SU-DHL-6 (cell line): ENCODE measurements at regions not wholly inside any gene's neighbourhood (a gene's known extent, or its start where the extent isn't known, plus 50 kb on each side); places are given as distances from the start of the nearest gene placed in this dataset.

Experiments
- H2AFZ ChIP-seq: fragments of 200-600 bp; sonication (generic); 2 replicates; pipeline ENCODE4 v1.6.1; 2014; ENCODE audit warnings: low read depth, mild to moderate bottlenecking, moderate library complexity, mixed read lengths, antibody characterized with exemption, low read length; ENCODE audit not compliant: severe bottlenecking
- H3F3A ChIP-seq: fragments of 200-600 bp; shearing (Covaris generic); 2 replicates; pipeline ENCODE4 v1.6.0; 2016; ENCODE audit warnings: antibody characterized with exemption, mild to moderate bottlenecking; ENCODE audit not compliant: insufficient read depth
- H3K27ac ChIP-seq: fragments of 200-600 bp; sonication (generic); 2 replicates; pipeline ENCODE4 v1.5.1; 2016; ENCODE audit warnings: low read depth, mild to moderate bottlenecking, low read length, moderate library complexity, mixed read lengths
- H3K27me3 ChIP-seq: fragments of 200-600 bp; sonication (generic), shearing (Covaris generic); 2 replicates; pipeline ENCODE4 v1.6.0; 2014; ENCODE audit warnings: mild to moderate bottlenecking, low read length
- H3K36me3 ChIP-seq: fragments of 200-600 bp; sonication (generic); 2 replicates; pipeline ENCODE4 v1.6.1; 2014; ENCODE audit warnings: mild to moderate bottlenecking, low read length, mixed read lengths
- H3K4me2 ChIP-seq: fragments of 300-600, 200-600 bp; shearing (Covaris generic), sonication (generic); 2 replicates; pipeline ENCODE4 v1.6.0; 2014; ENCODE audit warnings: low read length, low read depth, mild to moderate bottlenecking; ENCODE audit not compliant: poor library complexity, severe bottlenecking
- H3K4me3 ChIP-seq: fragments of 200-600 bp; sonication (generic); 2 replicates; pipeline ENCODE4 v1.5.1; 2014; ENCODE audit warnings: antibody characterized with exemption, low read length, mild to moderate bottlenecking, mixed read lengths; ENCODE audit not compliant: insufficient read depth, poor library complexity, severe bottlenecking
- H3K79me2 ChIP-seq: fragments of 200-600 bp; sonication (generic); 2 replicates; pipeline ENCODE4 v1.6.1; 2014; ENCODE audit warnings: mild to moderate bottlenecking, low read length, moderate library complexity; ENCODE audit not compliant: insufficient read depth
- H3K9ac ChIP-seq: fragments of 200-600 bp; sonication (generic); 2 replicates; pipeline ENCODE4 v1.7.0; 2014; ENCODE audit warnings: mild to moderate bottlenecking, low read length
- H3K9me2 ChIP-seq: fragments of 200-600 bp; sonication (generic); replicated peaks from 2 replicates; pipeline ENCODE4 v1.6.1; 2014; ENCODE audit warnings: low read length; ENCODE audit not compliant: insufficient read depth
- H3K9me3 ChIP-seq: fragments of 200-600 bp; sonication (generic); 2 replicates; pipeline ENCODE4 v1.6.1; 2014; ENCODE audit warnings: low read length, mixed read lengths; ENCODE audit not compliant: insufficient read depth
- H4K20me1 ChIP-seq: fragments of 200-600 bp; sonication (generic); 2 replicates; pipeline ENCODE4 v1.6.1; 2014; ENCODE audit warnings: low read depth, mild to moderate bottlenecking, antibody characterized with exemption, low read length, moderate library complexity, mixed read lengths
- CTCF ChIP-seq: fragments of 200-600 bp; sonication (generic); IDR thresholded peaks from one replicate; pipeline ENCODE4 v1.5.1; 2017; ENCODE audit warnings: antibody characterized with exemption, mild to moderate bottlenecking, low read length, moderate library complexity; ENCODE audit not compliant: insufficient read depth, poor library complexity, severe bottlenecking
- EZH2phosphoT487 ChIP-seq: fragments of 200-600 bp; sonication (generic), shearing (Covaris generic); conservative IDR thresholded peaks from 2 replicates; pipeline ENCODE4 v1.6.1; 2018; ENCODE audit warnings: mild to moderate bottlenecking, antibody characterized with exemption, low read length, moderate library complexity, mixed read lengths

- no peaks in the 10 kb centered on the region for H3K9me2 ChIP-seq
- H3K4me2 ChIP-seq = no peak overlapping the region
- TF ChIP-seq CTCF = no peak
- no peak for TF ChIP-seq EZH2phosphoT487
- H2AFZ ChIP-seq = no peak overlapping the region
- H3K9ac ChIP-seq = no peak overlapping the region
- H3K36me3 ChIP-seq = no peaks in the 10 kb centered on the region
- no peaks in the 10 kb centered on the region for H4K20me1 ChIP-seq
- no peak overlapping the region for H3K27ac ChIP-seq
- no peaks in the 10 kb centered on the region for H3K79me2 ChIP-seq
- no peak overlapping the region for H3K4me3 ChIP-seq
- H3K9me3 ChIP-seq = no peaks in the 10 kb centered on the region
- no peaks in the 10 kb centered on the region for H3F3A ChIP-seq
- H3K27me3 ChIP-seq = no peaks in the 10 kb centered on the region
Observed at GRCh38 chr3:105223815-105224214, 142.9 kb upstream of the ALCAM start.

- no peaks in the 10 kb centered on the region for H3K27me3 ChIP-seq
- no peak for TF ChIP-seq EZH2phosphoT487
- no peak for TF ChIP-seq CTCF
- H3K4me2 ChIP-seq = no peak overlapping the region
- no peaks in the 10 kb centered on the region for H3K9me3 ChIP-seq
- no peaks in the 10 kb centered on the region for H4K20me1 ChIP-seq
- no peak overlapping the region for H3K27ac ChIP-seq
- H3K36me3 ChIP-seq = no peaks in the 10 kb centered on the region
- H3K9ac ChIP-seq = no peak overlapping the region
- no peaks in the 10 kb centered on the region for H3F3A ChIP-seq
- H2AFZ ChIP-seq = no peak overlapping the region
- H3K9me2 ChIP-seq = no peaks in the 10 kb centered on the region
- H3K79me2 ChIP-seq = no peaks in the 10 kb centered on the region
- no peak overlapping the region for H3K4me3 ChIP-seq
Observed at GRCh38 chr3:105228696-105229095, 138.0 kb upstream of the ALCAM start.

GRCh38 chr3:105232553-105232952, 134.2 kb upstream of the ALCAM start:
- no peaks in the 10 kb centered on the region for H3K27me3 ChIP-seq
- H3K4me2 ChIP-seq = no peak overlapping the region
- no peak overlapping the region for H3K9ac ChIP-seq
- TF ChIP-seq EZH2phosphoT487 = no peak
- no peak for TF ChIP-seq CTCF
- no peaks in the 10 kb centered on the region for H3K9me3 ChIP-seq
- H2AFZ ChIP-seq = no peak overlapping the region
- H3K4me3 ChIP-seq = no peak overlapping the region
- H3K27ac ChIP-seq = no peak overlapping the region
- no peaks in the 10 kb centered on the region for H3K9me2 ChIP-seq
- H3K79me2 ChIP-seq = no peaks in the 10 kb centered on the region
- H3K36me3 ChIP-seq = no peaks in the 10 kb centered on the region
- H3F3A ChIP-seq = no peaks in the 10 kb centered on the region
- no peaks in the 10 kb centered on the region for H4K20me1 ChIP-seq
